SK-N-SH treated with all-trans-retinoic acid at 6 μM for 48 hours (cell line): ENCODE measurements at regions not wholly inside any gene's neighbourhood (a gene's known extent, or its start where the extent isn't known, plus 50 kb on each side); places are given as distances from the start of the nearest gene placed in this dataset.

Experiments used
- ATAC-seq: fragments of 200-7000 bp; cut with Tn5 transposase; 3 replicates; pipeline ENCODE4 v1.9.1; 2020; ENCODE audit warnings: mild to moderate bottlenecking, moderate library complexity
- CSDC2 ChIP-seq: fragments of 250-450 bp; sonication (Bioruptor Pico); IDR thresholded peaks from 2 replicates; pipeline ENCODE4 v1.5.0; 2020; ENCODE audit warnings: mild to moderate bottlenecking, moderate library complexity
- CSRNP3 ChIP-seq: fragments of 250-450 bp; sonication (Bioruptor Pico); IDR thresholded peaks from 2 replicates; pipeline ENCODE4 v1.5.1; 2021; ENCODE audit warnings: mild to moderate bottlenecking, moderate library complexity
- ESRRG ChIP-seq: fragments of 250-450 bp; sonication (Bioruptor Pico); IDR thresholded peaks from 2 replicates; pipeline ENCODE4 v1.6.1; 2021; ENCODE audit warnings: mild to moderate bottlenecking
- GLIS3 ChIP-seq: fragments of 250-450 bp; sonication (Bioruptor Pico); IDR thresholded peaks from 2 replicates; pipeline ENCODE4 v1.5.0; 2020; ENCODE audit warnings: mild to moderate bottlenecking, moderate library complexity
- ISL1 ChIP-seq: fragments of 250-450 bp; sonication (Bioruptor Pico); IDR thresholded peaks from 2 replicates; pipeline ENCODE4 v2.1.2; 2022; ENCODE audit warnings: mild to moderate bottlenecking, moderate library complexity
- OSR1 ChIP-seq: fragments of 250-450 bp; sonication (Bioruptor Pico); IDR thresholded peaks from 2 replicates; pipeline ENCODE4 v1.8.0; 2022; ENCODE audit warnings: moderate library complexity, mild to moderate bottlenecking, inconsistent platforms
- PATZ1 ChIP-seq: fragments of 250-450 bp; sonication (Bioruptor Pico); IDR thresholded peaks from 2 replicates; pipeline ENCODE4 v1.8.0; 2020; ENCODE audit warnings: mild to moderate bottlenecking, moderate library complexity, borderline replicate concordance
- POU6F1 ChIP-seq: fragments of 250-450 bp; sonication (Bioruptor Pico); IDR thresholded peaks from 2 replicates; pipeline ENCODE4 v1.8.0; 2021; ENCODE audit warnings: low read depth, mild to moderate bottlenecking, moderate library complexity, borderline replicate concordance
- PPARA ChIP-seq: fragments of 250-450 bp; sonication (Bioruptor Pico); IDR thresholded peaks from 2 replicates; pipeline ENCODE4 v1.5.0; 2020; ENCODE audit warnings: mild to moderate bottlenecking, borderline replicate concordance
- RARB ChIP-seq: fragments of 250-450 bp; sonication (Bioruptor Pico); IDR thresholded peaks from 2 replicates; pipeline ENCODE4 v1.8.0; 2021; ENCODE audit warnings: mild to moderate bottlenecking, moderate library complexity
- SNAI2 ChIP-seq: fragments of 250-450 bp; sonication (Bioruptor Pico); IDR thresholded peaks from 2 replicates; pipeline ENCODE4 v1.5.0; 2020; ENCODE audit warnings: mild to moderate bottlenecking, moderate library complexity
- TOX ChIP-seq: fragments of 250-450 bp; sonication (Bioruptor Pico); IDR thresholded peaks from 2 replicates; pipeline ENCODE4 v1.8.0; 2021; ENCODE audit warnings: mild to moderate bottlenecking, moderate library complexity, borderline replicate concordance
- TSHZ2 ChIP-seq: fragments of 250-450 bp; sonication (Bioruptor Pico); IDR thresholded peaks from 2 replicates; pipeline ENCODE4 v1.5.0; 2020; ENCODE audit warnings: mild to moderate bottlenecking, moderate library complexity
- ZC3H10 ChIP-seq: fragments of 250-450 bp; sonication (Bioruptor Pico); IDR thresholded peaks from 2 replicates; pipeline ENCODE4 v1.5.1; 2021; ENCODE audit warnings: mild to moderate bottlenecking, moderate library complexity
- ZFP3 ChIP-seq: fragments of 250-450 bp; sonication (Bioruptor Pico); IDR thresholded peaks from 2 replicates; pipeline ENCODE4 v1.5.0; 2020; ENCODE audit warnings: mild to moderate bottlenecking, moderate library complexity
- ZFP30 ChIP-seq: fragments of 450-650 bp; formaldehyde crosslinking; IDR thresholded peaks from 2 replicates; pipeline ENCODE4 v1.5.0; 2022; ENCODE audit warnings: mild to moderate bottlenecking, moderate library complexity
- ZNF565 ChIP-seq: fragments of 450-650 bp; formaldehyde crosslinking; conservative IDR thresholded peaks from 2 replicates; pipeline ENCODE4 v1.5.0; 2020; ENCODE audit warnings: low read depth, mild to moderate bottlenecking, moderate library complexity
- ZNF70 ChIP-seq: fragments of 450-650 bp; formaldehyde crosslinking; IDR thresholded peaks from 2 replicates; pipeline ENCODE4 v1.5.0; 2020; ENCODE audit warnings: mild to moderate bottlenecking, moderate library complexity
- ZNF8 ChIP-seq: fragments of 450-650 bp; formaldehyde crosslinking; IDR thresholded peaks from 2 replicates; pipeline ENCODE4 v1.5.0; 2020; ENCODE audit warnings: mild to moderate bottlenecking, moderate library complexity

GRCh38 chr15:37480482-37480881, 380.1 kb upstream of the MEIS2 start:
- ATAC-seq: no peak
- TF ChIP-seq PPARA (CRISPR knock-in tag) (no peak), ESRRG (no peak), ZC3H10 (CRISPR knock-in tag) (no peak), CSRNP3 (CRISPR knock-in tag) (no peak)
- TF ChIP-seq, all 23 proteins: peak for 0

- TF ChIP-seq ZNF8 (CRISPR knock-in tag) (no peak), OSR1 (no peak), ESRRG (no peak), ZFP3 (CRISPR knock-in tag) (no peak), PPARA (CRISPR knock-in tag) (no peak), ISL1 (CRISPR knock-in tag) (no peak), TOX (CRISPR knock-in tag) (no peak), ZFP30 (no peak), GLIS3 (CRISPR knock-in tag) (no peak), ZNF70 (CRISPR knock-in tag) (no peak), TSHZ2 (CRISPR knock-in tag) (no peak), SNAI2 (CRISPR knock-in tag) (no peak)
These were observed 380.8 kb upstream of the MEIS2 start for GRCh38 chr15:37481126-37481525.

GRCh38 chr15:37483779-37484178, 383.4 kb upstream of the MEIS2 start:
- TF ChIP-seq TOX (CRISPR knock-in tag) (no peak), ISL1 (CRISPR knock-in tag) (no peak), ZFP30 (no peak), PATZ1 (CRISPR knock-in tag) (no peak), TSHZ2 (CRISPR knock-in tag) (no peak), CSRNP3 (CRISPR knock-in tag) (no peak), CSDC2 (no peak), RARB (no peak), PPARA (CRISPR knock-in tag) (no peak), ZNF8 (CRISPR knock-in tag) (no peak), GLIS3 (CRISPR knock-in tag) (no peak)
- TF ChIP-seq, all 23 proteins: peak for 0

More at GRCh38 chr15:37481126-37481525, 380.8 kb upstream of the MEIS2 start:
- no peak for ATAC-seq

GRCh38 chr15:37485056-37485455, 384.7 kb upstream of the MEIS2 start:
- ATAC-seq: no peak
- TF ChIP-seq RARB: no peak
- no peak for TF ChIP-seq ESRRG
- TF ChIP-seq ZNF565 (CRISPR knock-in tag): no peak
- no peak for TF ChIP-seq PATZ1 (CRISPR knock-in tag)
- TF ChIP-seq POU6F1: no peak

More at GRCh38 chr15:37483779-37484178, 383.4 kb upstream of the MEIS2 start:
- ATAC-seq: no peak
